Right cardiac atrium (tissue), 5 donors: ENCODE measurements at regions not wholly inside any gene's neighbourhood (a gene's known extent, or its start where the extent isn't known, plus 50 kb on each side); places are given as distances from the start of the nearest gene placed in this dataset.
"Not testable (repeated sequence)": the region's sequence is repeated elsewhere in the genome, so short reads cannot be mapped to it uniquely, and the experiment has no call there.

ENCODE experiments used
- ATAC-seq, 2 donors: fragments of 200-7000 bp; cut with Tn5 transposase; one replicate each; pipeline versions ENCODE4 v1.8.0 to v1.9.1; 2020; ENCODE audit warnings: moderate library complexity in 2 of 2, mild to moderate bottlenecking in 1 of 2
- DNase-seq, 3 donors: peaks; one replicate each; pipeline ENCODE4 v3.0.0-alpha.2; 2020
- H3K27ac ChIP-seq: one replicate; pipeline ENCODE4 v1.5.1; 2013; ENCODE audit warnings: mild to moderate bottlenecking, low read length, control low read depth, moderate library complexity
- H3K27me3 ChIP-seq: one replicate; pipeline ENCODE4 v1.6.1; 2013; ENCODE audit not compliant: control insufficient read depth, insufficient read depth
- H3K4me1 ChIP-seq: one replicate; pipeline ENCODE4 v1.6.1; 2013; ENCODE audit warnings: low read length; ENCODE audit not compliant: control insufficient read depth, insufficient read depth
- H3K4me3 ChIP-seq: one replicate; pipeline ENCODE4 v1.5.1; 2013; ENCODE audit warnings: low read length, control low read depth
- H3K9me3 ChIP-seq: one replicate; pipeline ENCODE4 v1.6.1; 2013; ENCODE audit warnings: low read length; ENCODE audit not compliant: control insufficient read depth
- WGBS: extraction: QIAGEN DNeasy Blood & Tissue Kit; methylation state at CpG from one replicate; pipeline ENCODE4 v1.1.7; 2013; 5-methylcytosine and 5-hydroxymethylcytosine counted together
- intact Hi-C, 4 donors: fragments of 100-400 bp; cut with DNase I; formaldehyde crosslinking; loops; one replicate each; pipeline versions ENCODE4 v1.11.0 to v1.14.0; 2022 to 2023
- donor health status: healthy with polysubstance abuse.
- donor health status: DM: no; HTN: yes; CAD: no.
- donor health status: DM: no; HTN: no; CAD: no.
- donor health status: DM: no; HTN: yes; CAD: no; lungs with severe emphysema.
- donor health status: DM: yes; HTN: yes; CAD: no.

DNA sequence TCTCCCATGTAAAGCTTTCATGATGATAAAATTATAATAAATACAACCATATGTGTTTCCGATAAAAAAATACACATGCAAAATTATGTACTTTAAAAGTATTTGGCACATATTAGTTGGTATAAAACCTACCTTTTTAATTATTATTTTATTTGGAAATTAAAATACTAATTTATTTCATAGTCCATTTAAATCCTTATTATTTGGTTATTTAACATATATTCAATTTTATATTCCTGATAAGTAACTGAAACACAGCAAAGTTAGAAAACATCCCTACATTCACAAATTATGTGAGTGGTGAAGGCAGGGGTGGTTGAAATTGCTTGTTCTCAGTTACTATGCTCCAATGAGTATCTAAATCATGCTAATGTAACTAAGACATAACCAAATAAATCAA lies 920.5 kb downstream of the SLITRK1 start:
- no peak overlapping the region for H3K4me3 ChIP-seq
- ATAC-seq (no peak), DNase-seq (no peak)
- intact Hi-C loops = no loop called here
- no peak overlapping the region for H3K27ac ChIP-seq
- WGBS = 95% methylated on average over 1 of the region's 1 CpG
- no peaks in the 10 kb centered on the region for H3K27me3 ChIP-seq
- H3K9me3 ChIP-seq = no peaks in the 10 kb centered on the region
- H3K4me1 ChIP-seq = no peaks in the 10 kb centered on the region

- H3K4me3 ChIP-seq, intact Hi-C loops, ATAC-seq, H3K4me1 ChIP-seq, H3K9me3 ChIP-seq, H3K27ac ChIP-seq, H3K27me3 ChIP-seq: not testable (repeated sequence)
- peak in 1 of 3 donors; percentile 20 for DNase-seq
- 79% methylated on average over 6 of the region's 6 CpGs for WGBS
Measured at GRCh38 chr13:82952336-82952735, 929.9 kb downstream of the SLITRK1 start.

DNA sequence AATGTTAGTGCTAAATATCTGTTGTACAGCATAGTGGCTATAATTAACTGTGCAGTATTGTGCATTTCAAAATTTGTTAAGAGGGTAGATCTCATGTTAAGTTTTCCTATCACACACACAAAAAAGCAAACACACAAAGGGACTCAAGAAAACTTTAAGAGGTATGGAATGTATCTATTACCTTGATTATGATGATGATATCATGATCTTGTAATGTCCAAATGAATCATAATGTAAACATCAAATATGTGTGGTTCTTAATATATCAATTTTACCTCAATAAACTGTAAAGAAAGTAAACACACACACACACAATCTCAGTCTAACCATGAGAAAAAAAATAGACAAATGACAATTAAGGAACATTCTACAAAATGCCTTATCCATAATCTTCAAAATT lies 934.6 kb downstream of the SLITRK1 start:
- intact Hi-C loops = no loop called here
- DNase-seq = no peak
- no peaks in the 10 kb centered on the region for H3K4me1 ChIP-seq
- H3K27me3 ChIP-seq = no peaks in the 10 kb centered on the region
- no peak overlapping the region for H3K27ac ChIP-seq
- no peak overlapping the region for H3K4me3 ChIP-seq
- no peak for ATAC-seq
- no peaks in the 10 kb centered on the region for H3K9me3 ChIP-seq

- intact Hi-C loops = no loop called here
- Histone ChIP-seq H3K9me3 (no peaks in the 10 kb centered on the region), H3K27ac (no peak overlapping the region), H3K27me3 (no peaks in the 10 kb centered on the region), H3K4me1 (no peaks in the 10 kb centered on the region), H3K4me3 (no peak overlapping the region)
- no peak for ATAC-seq
- no peak for DNase-seq
- WGBS = 73% methylated on average over 2 of the region's 2 CpGs
Measured at GRCh38 chr13:82947191-82947621, 935.1 kb downstream of the SLITRK1 start.

DNA sequence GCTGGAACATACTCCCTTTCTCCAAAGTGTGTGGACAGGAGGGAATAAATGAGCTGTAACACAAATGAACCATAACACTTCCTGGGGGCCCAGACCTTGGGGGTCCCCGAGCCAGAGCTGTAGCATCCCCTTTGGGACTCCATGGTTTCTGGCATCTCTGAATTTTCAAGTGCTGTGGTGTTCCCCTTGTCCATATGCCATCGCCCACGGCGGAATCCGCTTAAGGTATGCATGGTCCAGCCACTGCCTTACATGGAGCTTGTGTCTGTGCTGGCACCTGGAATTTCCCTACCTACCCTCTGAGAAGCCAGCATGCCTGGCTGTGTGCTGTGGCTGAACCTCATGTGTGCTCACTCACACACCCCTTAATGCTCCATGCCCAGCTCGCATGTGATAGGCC lies 943.6 kb downstream of the SLITRK1 start:
- Histone ChIP-seq H3K27ac (no peak overlapping the region), H3K4me1 (no peaks in the 10 kb centered on the region), H3K9me3 (no peaks in the 10 kb centered on the region), H3K27me3 (no peaks in the 10 kb centered on the region), H3K4me3 (no peak overlapping the region)
- DNase-seq = peak in 1 of 3 donors; percentile 34
- no peak for ATAC-seq
- WGBS = 91% methylated on average over 6 of the region's 6 CpGs
- intact Hi-C loops = no loop called here

DNA sequence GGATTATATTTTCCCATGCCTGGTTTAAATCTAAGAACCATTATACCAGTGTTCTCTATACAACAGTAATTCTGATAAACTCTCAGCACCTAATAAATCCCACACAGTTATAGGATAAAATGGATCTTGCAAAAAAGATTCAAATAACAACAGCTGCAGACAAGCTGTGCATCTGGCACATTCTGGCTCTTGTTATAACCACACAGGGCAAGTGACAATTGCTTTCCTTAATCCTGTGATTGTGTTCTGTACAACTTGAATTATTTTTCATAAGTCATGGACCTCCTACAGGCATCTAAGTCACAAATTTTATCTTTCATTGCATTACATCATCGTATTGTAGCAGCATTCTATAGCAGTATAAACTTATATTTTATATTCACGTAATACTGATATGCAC lies 948.3 kb downstream of the SLITRK1 start:
- no peak overlapping the region for H3K4me3 ChIP-seq
- DNase-seq (no peak), ATAC-seq (no peak)
- no peaks in the 10 kb centered on the region for H3K27me3 ChIP-seq
- no peak overlapping the region for H3K27ac ChIP-seq
- H3K9me3 ChIP-seq = no peaks in the 10 kb centered on the region
- intact Hi-C loops = no loop called here
- no peaks in the 10 kb centered on the region for H3K4me1 ChIP-seq
- WGBS = 53% methylated on average over 2 of the region's 2 CpGs

- H3K9me3 ChIP-seq = no peaks in the 10 kb centered on the region
- H3K27ac ChIP-seq = no peak overlapping the region
- intact Hi-C loops = no loop called here
- H3K27me3 ChIP-seq = no peaks in the 10 kb centered on the region
- DNase-seq (no peak), ATAC-seq (no peak)
- 75% methylated on average over 4 of the region's 4 CpGs for WGBS
- no peaks in the 10 kb centered on the region for H3K4me1 ChIP-seq
- no peak overlapping the region for H3K4me3 ChIP-seq
Measured at GRCh38 chr13:82925114-82925513, 957.2 kb downstream of the SLITRK1 start.

DNA sequence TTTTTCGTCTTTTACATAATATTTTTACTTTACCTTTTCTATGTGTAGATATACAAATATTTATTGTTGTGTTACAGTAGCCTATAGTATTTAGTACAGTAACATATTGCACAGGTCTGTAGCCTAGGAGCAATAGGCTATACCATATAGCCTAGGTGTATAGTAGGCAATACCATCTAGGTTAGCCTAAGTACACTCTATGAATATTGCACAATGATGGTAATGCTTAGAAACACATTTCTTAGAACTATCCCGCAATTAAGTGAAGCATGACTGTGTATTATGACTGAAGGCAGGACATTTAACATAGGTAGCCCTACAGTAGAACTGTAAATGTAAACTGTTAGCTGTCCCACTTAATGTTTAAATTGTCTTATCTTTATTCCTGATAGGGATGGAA lies 964.3 kb downstream of the SLITRK1 start:
- intact Hi-C loops = no loop called here
- ATAC-seq (no peak), DNase-seq (no peak)
- Histone ChIP-seq H3K4me3 (no peak overlapping the region), H3K27ac (no peak overlapping the region), H3K4me1 (no peaks in the 10 kb centered on the region), H3K9me3 (no peaks in the 10 kb centered on the region), H3K27me3 (no peaks in the 10 kb centered on the region)
- 78% methylated on average over 2 of the region's 2 CpGs for WGBS

DNA sequence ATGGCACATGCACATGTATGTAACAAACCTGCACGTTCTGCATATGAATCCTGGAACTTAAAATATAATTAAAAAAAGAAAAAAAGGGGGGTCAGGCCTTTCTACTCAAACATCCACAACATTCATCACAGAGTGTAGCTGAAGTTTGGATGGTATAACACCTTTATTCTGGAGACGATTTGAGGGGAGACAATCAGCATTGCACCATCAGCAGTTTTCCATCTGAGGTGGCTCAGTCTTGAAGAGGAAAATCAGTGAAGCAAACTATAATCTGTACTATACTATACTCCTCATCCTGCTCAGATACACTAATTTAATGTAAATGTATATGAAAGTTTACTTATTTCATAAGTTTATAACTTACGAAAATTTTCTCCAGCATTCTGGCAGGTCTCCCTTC lies 969.7 kb downstream of the SLITRK1 start:
- 72% methylated on average over 3 of the region's 3 CpGs for WGBS
- Histone ChIP-seq H3K27me3 (no peaks in the 10 kb centered on the region), H3K4me1 (no peaks in the 10 kb centered on the region), H3K4me3 (no peak overlapping the region), H3K9me3 (no peaks in the 10 kb centered on the region), H3K27ac (no peak overlapping the region)
- intact Hi-C loops = no loop called here
- ATAC-seq (no peak), DNase-seq (no peak)

- H3K9me3 ChIP-seq = no peaks in the 10 kb centered on the region
- no peak for ATAC-seq
- no peak for DNase-seq
- H3K27me3 ChIP-seq = no peaks in the 10 kb centered on the region
- H3K4me1 ChIP-seq = no peaks in the 10 kb centered on the region
- no peak overlapping the region for H3K27ac ChIP-seq
- 71% methylated on average over 2 of the region's 2 CpGs for WGBS
- intact Hi-C loops = no loop called here
- H3K4me3 ChIP-seq = no peak overlapping the region
Measured at GRCh38 chr13:82905071-82905470, 977.2 kb downstream of the SLITRK1 start.

GRCh38 chr13:82900453-82900852 lies 981.8 kb downstream of the SLITRK1 start:
- H3K27me3 ChIP-seq = no peaks in the 10 kb centered on the region
- ATAC-seq (no peak), DNase-seq (no peak)
- H3K4me1 ChIP-seq = no peaks in the 10 kb centered on the region
- peaks cover 2% of the 10 kb centered on the region for H3K9me3 ChIP-seq
- no peak overlapping the region for H3K4me3 ChIP-seq
- no peak overlapping the region for H3K27ac ChIP-seq
- intact Hi-C loops = no loop called here

- intact Hi-C loops = no loop called here
- Histone ChIP-seq H3K27ac (no peak overlapping the region), H3K27me3 (no peaks in the 10 kb centered on the region), H3K4me3 (no peak overlapping the region), H3K9me3 (peaks cover 2% of the 10 kb centered on the region), H3K4me1 (no peaks in the 10 kb centered on the region)
- WGBS = 78% methylated on average over 3 of the region's 3 CpGs
- DNase-seq (no peak), ATAC-seq (no peak)
Measured at GRCh38 chr13:82898586-82898985, 983.7 kb downstream of the SLITRK1 start.
